Endothelial cell (in vitro differentiated cells): ENCODE measurements at regions not wholly inside any gene's neighbourhood (a gene's known extent, or its start where the extent isn't known, plus 50 kb on each side); places are given as distances from the start of the nearest gene placed in this dataset.

Experiments used
- DNase-seq: peaks from one replicate; pipeline ENCODE4 v3.0.0; 2021; ENCODE audit warnings: low spot score
- H3K27ac Mint-ChIP-seq: one replicate; pipeline ENCODE4 v1.8.0; 2021; ENCODE audit warnings: mixed read lengths, inconsistent platforms; ENCODE audit not compliant: unreplicated experiment
- H3K27me3 Mint-ChIP-seq: one replicate; pipeline ENCODE4 v1.8.0; 2021; ENCODE audit warnings: mild to moderate bottlenecking, moderate library complexity, mixed read lengths, inconsistent platforms; ENCODE audit not compliant: unreplicated experiment
- H3K36me3 Mint-ChIP-seq: one replicate; pipeline ENCODE4 v1.8.0; 2021; ENCODE audit warnings: mild to moderate bottlenecking, low read depth, mixed read lengths, inconsistent platforms; ENCODE audit not compliant: unreplicated experiment
- H3K4me1 Mint-ChIP-seq: one replicate; pipeline ENCODE4 v1.8.0; 2021; ENCODE audit warnings: mild to moderate bottlenecking, mixed read lengths, inconsistent platforms; ENCODE audit not compliant: unreplicated experiment
- H3K4me3 Mint-ChIP-seq: one replicate; pipeline ENCODE4 v1.8.0; 2021; ENCODE audit warnings: mild to moderate bottlenecking, mixed read lengths, inconsistent platforms; ENCODE audit not compliant: unreplicated experiment
- H3K9me3 Mint-ChIP-seq: one replicate; pipeline ENCODE4 v1.8.0; 2021; ENCODE audit warnings: mixed read lengths, inconsistent platforms; ENCODE audit not compliant: unreplicated experiment
- TF ChIP-seq, protein P1 (sequence below): fragments of 200-600 bp; sonication (generic); IDR thresholded peaks from one replicate; pipeline ENCODE4 v1.5.0; 2021; ENCODE audit warnings: antibody characterized with exemption; ENCODE audit not compliant: unreplicated experiment

DNA sequence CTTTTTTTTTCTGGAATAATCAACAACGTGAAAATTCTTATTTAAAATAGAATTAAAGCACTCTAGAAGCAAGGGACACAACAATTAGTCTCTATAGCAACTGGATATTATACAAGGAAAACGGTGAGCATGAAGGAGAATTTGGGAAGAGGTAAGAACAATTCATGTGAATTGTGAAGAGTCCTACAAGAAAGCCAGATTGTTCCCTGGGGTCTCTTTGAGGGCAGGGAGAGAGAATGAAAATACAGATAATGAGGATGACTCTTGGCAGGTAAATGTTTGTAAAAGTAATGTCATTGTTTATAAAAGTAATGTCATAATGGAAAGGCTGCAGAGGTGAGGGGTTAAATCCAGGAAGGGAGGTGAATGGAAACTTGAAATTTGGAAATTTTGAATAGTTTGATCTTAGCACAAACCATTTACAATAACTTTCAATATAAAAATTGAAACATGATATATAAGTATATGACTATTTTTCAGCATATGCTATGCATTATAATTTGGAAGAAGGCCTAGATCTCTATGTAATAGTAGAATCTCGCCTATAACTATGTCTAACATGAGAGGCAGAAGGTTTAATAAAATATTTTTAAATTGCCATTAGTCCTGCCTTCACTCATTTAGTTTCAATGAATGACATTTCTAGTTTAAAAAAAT, 378.8 kb upstream of the DCN start:
- Mint-ChIP-seq H3K27me3 (peaks cover 1% of the 10 kb centered on the region), H3K27ac (peak overlapping the region; percentile 28), H3K9me3 (no peaks in the 10 kb centered on the region), H3K36me3 (no peaks in the 10 kb centered on the region), H3K4me1 (no peaks in the 10 kb centered on the region), H3K4me3 (no peak overlapping the region)
- DNase-seq, result no peak
- TF ChIP-seq, protein P1, sequence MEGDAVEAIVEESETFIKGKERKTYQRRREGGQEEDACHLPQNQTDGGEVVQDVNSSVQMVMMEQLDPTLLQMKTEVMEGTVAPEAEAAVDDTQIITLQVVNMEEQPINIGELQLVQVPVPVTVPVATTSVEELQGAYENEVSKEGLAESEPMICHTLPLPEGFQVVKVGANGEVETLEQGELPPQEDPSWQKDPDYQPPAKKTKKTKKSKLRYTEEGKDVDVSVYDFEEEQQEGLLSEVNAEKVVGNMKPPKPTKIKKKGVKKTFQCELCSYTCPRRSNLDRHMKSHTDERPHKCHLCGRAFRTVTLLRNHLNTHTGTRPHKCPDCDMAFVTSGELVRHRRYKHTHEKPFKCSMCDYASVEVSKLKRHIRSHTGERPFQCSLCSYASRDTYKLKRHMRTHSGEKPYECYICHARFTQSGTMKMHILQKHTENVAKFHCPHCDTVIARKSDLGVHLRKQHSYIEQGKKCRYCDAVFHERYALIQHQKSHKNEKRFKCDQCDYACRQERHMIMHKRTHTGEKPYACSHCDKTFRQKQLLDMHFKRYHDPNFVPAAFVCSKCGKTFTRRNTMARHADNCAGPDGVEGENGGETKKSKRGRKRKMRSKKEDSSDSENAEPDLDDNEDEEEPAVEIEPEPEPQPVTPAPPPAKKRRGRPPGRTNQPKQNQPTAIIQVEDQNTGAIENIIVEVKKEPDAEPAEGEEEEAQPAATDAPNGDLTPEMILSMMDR, result no peak

DNA sequence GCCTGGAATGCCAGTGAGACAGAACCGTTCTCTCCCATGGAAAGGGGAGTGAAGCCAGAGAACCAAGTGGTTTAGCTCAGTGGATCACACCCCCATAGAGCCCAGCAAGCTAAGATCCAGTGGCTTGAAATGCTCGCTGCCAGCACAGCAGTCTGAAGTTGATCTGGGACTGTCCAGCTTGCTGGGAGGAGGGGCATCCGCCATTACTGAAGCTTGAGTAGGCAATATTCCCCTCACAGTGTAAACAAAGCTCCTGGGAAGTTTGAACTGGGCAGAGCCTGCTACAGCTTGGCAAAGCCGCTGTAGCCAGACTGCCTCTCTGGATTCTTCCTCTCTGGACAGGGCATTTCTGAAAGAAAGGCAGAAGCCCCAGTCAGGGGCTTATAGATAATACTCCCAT, 374.3 kb upstream of the DCN start:
- Mint-ChIP-seq H3K4me1 (no peaks in the 10 kb centered on the region), H3K9me3 (no peaks in the 10 kb centered on the region), H3K27ac (no peak overlapping the region), H3K4me3 (no peak overlapping the region), H3K27me3 (peaks cover 1% of the 10 kb centered on the region), H3K36me3 (no peaks in the 10 kb centered on the region)
- TF ChIP-seq, protein P1, result no peak
- no peak for DNase-seq

DNA sequence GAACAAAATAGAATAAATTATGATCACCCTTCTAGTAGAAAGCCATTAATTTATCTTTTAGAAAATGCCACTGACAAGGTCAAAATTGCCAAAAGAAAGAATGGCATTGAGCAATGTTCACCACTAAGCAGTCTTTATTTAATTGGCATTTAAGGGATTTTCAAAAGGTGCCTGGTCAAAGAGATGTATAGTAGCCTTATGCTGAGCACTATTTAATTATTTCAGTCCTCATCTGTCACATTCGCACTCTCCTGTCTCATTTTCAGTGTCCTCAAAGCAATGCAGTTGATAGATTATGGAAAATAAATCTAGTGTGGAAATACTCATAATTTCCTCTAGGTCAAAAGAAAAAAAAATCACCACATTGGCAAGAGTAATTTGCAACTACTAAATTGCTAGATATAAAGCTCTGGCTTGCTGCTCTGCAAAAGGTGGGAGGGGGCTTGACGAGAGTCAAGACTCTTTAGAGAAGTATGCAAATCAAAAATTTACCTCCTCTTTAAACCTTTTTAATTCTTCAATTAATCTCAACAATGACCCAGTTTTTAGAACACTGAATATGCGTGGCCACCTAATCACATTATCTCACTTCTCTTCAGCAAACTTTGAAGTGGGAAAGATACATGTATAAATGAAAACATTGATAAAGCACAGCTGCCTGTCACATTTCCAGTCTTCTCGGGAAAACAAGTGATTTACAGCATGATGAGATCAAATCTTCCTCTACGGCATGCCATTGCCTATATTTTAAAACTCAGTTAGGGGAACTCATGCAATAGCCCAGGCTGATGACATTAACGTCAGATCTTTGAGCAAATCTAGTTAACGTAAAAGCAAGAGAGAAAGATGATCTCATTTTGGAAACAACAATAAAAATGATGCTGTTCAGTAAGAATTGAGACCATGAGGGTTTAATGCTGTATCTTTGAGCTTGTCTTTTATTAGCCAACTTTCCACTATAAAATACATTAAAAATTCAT, 373.1 kb upstream of the DCN start:
- no peak for DNase-seq
- Mint-ChIP-seq H3K27ac (no peak overlapping the region), H3K9me3 (no peaks in the 10 kb centered on the region), H3K27me3 (no peaks in the 10 kb centered on the region), H3K36me3 (no peaks in the 10 kb centered on the region), H3K4me3 (no peak overlapping the region), H3K4me1 (no peaks in the 10 kb centered on the region)
- TF ChIP-seq, protein P1, result no peak

DNA sequence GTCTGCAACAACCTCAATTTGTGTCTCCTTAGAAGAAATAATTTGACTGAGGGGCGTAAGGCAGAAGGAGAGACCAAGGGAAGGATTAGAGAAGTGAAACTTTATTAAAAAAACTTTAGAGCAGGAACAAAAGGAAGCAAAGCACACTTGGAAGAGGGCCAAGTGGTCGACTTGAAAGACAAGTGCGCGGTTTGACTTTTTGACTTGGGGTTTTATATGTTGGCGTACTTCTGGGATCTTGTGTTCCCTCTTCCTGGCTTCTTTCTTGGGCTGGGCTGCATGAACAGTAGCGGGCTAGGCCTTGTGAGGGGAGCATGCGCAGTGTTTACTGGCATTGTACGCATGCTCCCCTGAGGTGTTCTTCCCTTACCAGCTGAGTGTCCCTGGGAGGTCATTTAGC, 369.3 kb upstream of the DCN start:
- no peaks in the 10 kb centered on the region for H3K36me3 Mint-ChIP-seq
- TF ChIP-seq, protein P1, result no peak
- H3K9me3 Mint-ChIP-seq, result no peaks in the 10 kb centered on the region
- H3K27me3 Mint-ChIP-seq, result no peaks in the 10 kb centered on the region
- no peak overlapping the region for H3K27ac Mint-ChIP-seq
- H3K4me3 Mint-ChIP-seq, result no peak overlapping the region
- no peaks in the 10 kb centered on the region for H3K4me1 Mint-ChIP-seq
- no peak for DNase-seq

DNA sequence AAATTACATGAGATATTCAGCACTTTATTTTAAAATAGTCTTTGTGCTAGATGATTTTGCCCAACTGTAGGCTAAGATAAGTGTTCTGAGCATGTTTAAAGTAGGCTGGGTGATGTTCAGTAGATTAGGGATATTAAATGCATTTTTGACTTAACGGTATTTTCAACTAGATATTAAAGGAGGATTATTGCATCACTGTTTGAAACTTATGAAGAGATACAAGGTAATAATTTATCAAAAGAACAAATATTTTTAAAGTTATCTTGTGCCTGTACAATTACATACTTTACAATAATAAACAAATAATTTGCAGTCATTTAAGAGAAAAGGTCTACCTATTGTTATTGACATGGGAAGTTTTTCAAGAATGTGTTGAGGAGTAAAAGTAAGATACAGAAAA, 368.6 kb upstream of the DCN start:
- Mint-ChIP-seq H3K27ac (no peak overlapping the region), H3K36me3 (no peaks in the 10 kb centered on the region), H3K9me3 (no peaks in the 10 kb centered on the region), H3K4me1 (no peaks in the 10 kb centered on the region), H3K27me3 (no peaks in the 10 kb centered on the region), H3K4me3 (no peak overlapping the region)
- TF ChIP-seq, protein P1, result no peak
- no peak for DNase-seq
